Adrenal gland (tissue), 5 donors: ENCODE measurements at regions not wholly inside any gene's neighbourhood (a gene's known extent, or its start where the extent isn't known, plus 50 kb on each side); places are given as distances from the start of the nearest gene placed in this dataset.

ENCODE experiments used
- POLR2A ChIP-seq, 2 donors: fragments of 450-650 bp; IDR thresholded peaks; one replicate each; pipeline ENCODE4 v1.6.1; 2017; ENCODE audit warnings: antibody characterized with exemption in 2 of 2, mild to moderate bottlenecking in 2 of 2, moderate library complexity in 1 of 2
- TF ChIP-seq, protein P1 (sequence below), 6 experiments: fragments of 450-650 bp in 4 of 6; fragments of 200-600 bp in 2 of 6; sonication (generic) in 1 of 6; IDR thresholded peaks; 1 replicate in 5 of 6; 2 replicates in 1 of 6; pipeline versions ENCODE4 v1.5.1 to v1.8.0; 2016 to 2021; ENCODE audit warnings: antibody characterized with exemption in 6 of 6, mild to moderate bottlenecking in 2 of 6, moderate library complexity in 1 of 6
- donor health status: DM: no; HTN: no; CAD: no.

DNA sequence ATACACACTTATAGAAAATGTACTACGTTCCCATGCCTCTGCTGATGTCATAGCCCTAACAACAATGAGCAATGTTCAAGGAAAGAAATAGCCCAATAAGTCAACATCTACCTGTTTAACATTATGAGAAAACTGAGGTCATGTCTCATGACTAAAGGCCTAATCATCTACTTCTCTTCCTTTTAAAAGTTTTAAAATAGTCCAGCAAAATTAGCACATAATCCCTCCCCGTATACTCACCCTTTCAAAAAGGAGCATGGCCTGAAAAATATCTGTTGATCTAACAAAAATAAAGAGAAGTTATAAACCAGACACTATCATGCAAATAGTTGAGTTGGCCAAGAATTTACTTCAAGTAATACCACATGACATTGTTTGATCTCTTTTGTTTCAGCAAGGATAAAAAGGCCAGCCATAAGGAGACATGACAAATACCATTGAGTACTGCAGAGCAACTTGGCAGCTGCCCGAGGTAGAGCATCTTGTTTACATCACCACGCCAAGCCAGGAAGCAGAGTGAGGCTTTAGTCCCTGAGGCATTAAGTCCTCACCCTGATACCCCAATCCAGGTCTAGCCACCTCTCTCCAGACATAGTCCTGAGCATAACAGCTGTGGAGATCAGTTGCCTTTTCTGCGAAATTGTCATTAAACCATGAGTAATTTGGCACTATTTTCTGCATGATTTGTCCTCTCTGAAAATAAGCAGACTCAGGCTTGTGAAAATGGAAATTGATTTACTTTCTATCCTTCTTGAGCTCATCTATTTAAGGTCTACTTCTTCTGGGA lies 137.4 kb upstream of the ETAA1 start:
- TF ChIP-seq, protein P1, sequence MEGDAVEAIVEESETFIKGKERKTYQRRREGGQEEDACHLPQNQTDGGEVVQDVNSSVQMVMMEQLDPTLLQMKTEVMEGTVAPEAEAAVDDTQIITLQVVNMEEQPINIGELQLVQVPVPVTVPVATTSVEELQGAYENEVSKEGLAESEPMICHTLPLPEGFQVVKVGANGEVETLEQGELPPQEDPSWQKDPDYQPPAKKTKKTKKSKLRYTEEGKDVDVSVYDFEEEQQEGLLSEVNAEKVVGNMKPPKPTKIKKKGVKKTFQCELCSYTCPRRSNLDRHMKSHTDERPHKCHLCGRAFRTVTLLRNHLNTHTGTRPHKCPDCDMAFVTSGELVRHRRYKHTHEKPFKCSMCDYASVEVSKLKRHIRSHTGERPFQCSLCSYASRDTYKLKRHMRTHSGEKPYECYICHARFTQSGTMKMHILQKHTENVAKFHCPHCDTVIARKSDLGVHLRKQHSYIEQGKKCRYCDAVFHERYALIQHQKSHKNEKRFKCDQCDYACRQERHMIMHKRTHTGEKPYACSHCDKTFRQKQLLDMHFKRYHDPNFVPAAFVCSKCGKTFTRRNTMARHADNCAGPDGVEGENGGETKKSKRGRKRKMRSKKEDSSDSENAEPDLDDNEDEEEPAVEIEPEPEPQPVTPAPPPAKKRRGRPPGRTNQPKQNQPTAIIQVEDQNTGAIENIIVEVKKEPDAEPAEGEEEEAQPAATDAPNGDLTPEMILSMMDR (IDR thresholded peaks at IDR 0.05) = no peak
- no peak for TF ChIP-seq POLR2A (IDR thresholded peaks at IDR 0.05)
